BJ (cell line): ENCODE measurements at regions not wholly inside any gene's neighbourhood (a gene's known extent, or its start where the extent isn't known, plus 50 kb on each side); places are given as distances from the start of the nearest gene placed in this dataset.

Experiments used
- CTCF ChIA-PET: fragments of 350-600 bp; formaldehyde crosslinking; extraction: SDS; loops from one replicate; lab custom pipeline; 2021; ENCODE audit warnings: antibody characterized with exemption, inconsistent platforms; lab: Yijun Ruan, JAX
- POLR2A ChIA-PET: fragments of 300-600 bp; sonication (Branson Sonifier 250); formaldehyde crosslinking; extraction: SDS; loops from one replicate; lab custom pipeline; 2021; ENCODE audit warnings: antibody characterized with exemption; lab: Charles Lee
- DNase-seq: peaks from one replicate; pipeline ENCODE4 v3.0.0-alpha.2; 2011; ENCODE audit warnings: low read depth
- H3K27me3 ChIP-seq: 2 replicates; pipeline ENCODE4 v1.6.0; 2011; ENCODE audit warnings: low read length; ENCODE audit not compliant: control insufficient read depth, insufficient read depth
- H3K36me3 ChIP-seq: 2 replicates; pipeline ENCODE4 v1.5.1; 2011; ENCODE audit warnings: low read length; ENCODE audit not compliant: control insufficient read depth, insufficient read depth
- H3K4me3 ChIP-seq: 2 replicates; pipeline ENCODE4 v1.5.1; 2011; ENCODE audit warnings: low read depth, mild to moderate bottlenecking, control low read depth, low read length
- TF ChIP-seq, protein P1 (sequence below): IDR thresholded peaks from 2 replicates; pipeline ENCODE4 v1.5.1; 2011; ENCODE audit warnings: low read depth, mild to moderate bottlenecking, control low read depth, inconsistent platforms, low read length, moderate library complexity; ENCODE audit not compliant: insufficient read depth

DNA sequence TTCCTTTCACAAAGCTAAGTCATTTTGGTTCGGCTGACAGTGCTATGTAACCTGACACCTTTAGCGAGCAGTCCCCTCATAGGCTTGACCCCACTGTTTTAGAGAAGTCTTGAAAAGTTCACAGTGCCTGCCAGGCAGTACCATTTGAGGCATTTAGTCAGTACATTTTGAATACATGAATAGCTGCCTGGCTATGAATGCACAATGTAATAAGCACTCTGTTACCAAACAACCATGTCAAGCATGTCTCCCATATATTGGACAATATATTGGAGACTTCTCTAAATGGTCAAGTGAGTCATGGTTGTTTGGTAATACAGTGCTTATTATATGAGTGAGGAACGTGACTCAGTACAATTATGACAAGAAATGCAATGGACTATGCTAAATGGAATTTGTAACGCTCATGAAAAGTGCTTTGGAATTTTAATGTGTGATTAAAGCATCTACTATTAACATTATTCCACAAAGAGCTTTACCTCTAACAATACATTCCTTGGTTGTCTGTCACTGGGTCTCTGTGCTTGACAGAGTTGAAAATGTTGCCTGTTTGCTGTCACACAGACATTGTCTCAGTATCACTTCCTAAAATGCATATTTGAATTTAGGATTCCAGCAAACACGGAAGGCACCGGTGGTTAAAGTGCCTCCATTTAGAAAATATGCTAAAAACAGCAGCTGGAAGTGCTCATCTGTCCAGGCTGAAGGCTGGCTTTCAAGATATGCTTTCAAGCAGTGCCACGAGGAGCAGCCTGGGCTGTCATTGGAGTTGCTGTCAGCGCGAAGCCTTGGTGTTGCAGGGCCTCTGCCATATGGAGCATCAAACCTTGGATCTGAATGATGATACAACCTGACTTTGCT is 458.6 kb downstream of the FBXO15 start:
- no peaks in the 10 kb centered on the region for H3K27me3 ChIP-seq
- DNase-seq = peak; percentile 86
- ChIA-PET CTCF (interaction anchor here (1.1 to 2.5 kb wide), 5 partner anchors 24 to 154 kb away, joined by 3 to 9 read pairs (median 3); no protein-coding TSS in a partner anchor), POLR2A (interaction anchor here (0.6 kb wide), 1 partner anchor 909 kb away, joined by 9 read pairs; no protein-coding TSS in a partner anchor)
- no peaks in the 10 kb centered on the region for H3K36me3 ChIP-seq
- TF ChIP-seq, protein P1, sequence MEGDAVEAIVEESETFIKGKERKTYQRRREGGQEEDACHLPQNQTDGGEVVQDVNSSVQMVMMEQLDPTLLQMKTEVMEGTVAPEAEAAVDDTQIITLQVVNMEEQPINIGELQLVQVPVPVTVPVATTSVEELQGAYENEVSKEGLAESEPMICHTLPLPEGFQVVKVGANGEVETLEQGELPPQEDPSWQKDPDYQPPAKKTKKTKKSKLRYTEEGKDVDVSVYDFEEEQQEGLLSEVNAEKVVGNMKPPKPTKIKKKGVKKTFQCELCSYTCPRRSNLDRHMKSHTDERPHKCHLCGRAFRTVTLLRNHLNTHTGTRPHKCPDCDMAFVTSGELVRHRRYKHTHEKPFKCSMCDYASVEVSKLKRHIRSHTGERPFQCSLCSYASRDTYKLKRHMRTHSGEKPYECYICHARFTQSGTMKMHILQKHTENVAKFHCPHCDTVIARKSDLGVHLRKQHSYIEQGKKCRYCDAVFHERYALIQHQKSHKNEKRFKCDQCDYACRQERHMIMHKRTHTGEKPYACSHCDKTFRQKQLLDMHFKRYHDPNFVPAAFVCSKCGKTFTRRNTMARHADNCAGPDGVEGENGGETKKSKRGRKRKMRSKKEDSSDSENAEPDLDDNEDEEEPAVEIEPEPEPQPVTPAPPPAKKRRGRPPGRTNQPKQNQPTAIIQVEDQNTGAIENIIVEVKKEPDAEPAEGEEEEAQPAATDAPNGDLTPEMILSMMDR = no peak
- no peak overlapping the region for H3K4me3 ChIP-seq

DNA sequence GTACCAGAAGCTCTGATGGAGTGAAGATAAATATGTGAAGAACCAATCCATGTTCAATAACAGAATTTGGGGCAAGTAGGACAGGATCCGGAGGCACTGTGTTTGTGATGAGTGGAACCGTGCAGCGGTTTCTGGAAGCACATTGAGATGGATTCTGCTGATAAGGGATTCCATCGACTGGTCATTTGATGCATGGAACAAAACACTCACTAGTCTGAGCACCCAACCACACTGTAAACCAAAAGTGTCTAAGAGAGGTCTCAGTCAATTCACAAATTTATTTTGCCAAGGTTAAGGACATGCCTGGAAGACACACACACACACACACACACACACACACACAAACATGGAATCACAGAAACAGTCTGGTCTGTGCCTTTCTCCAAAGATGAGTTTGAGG is 459.5 kb downstream of the FBXO15 start:
- POLR2A ChIA-PET = interaction anchor here (0.6 kb wide), 1 partner anchor 910 kb away, joined by 9 read pairs; no protein-coding TSS in a partner anchor
- TF ChIP-seq, protein P1 = no peak
- Histone ChIP-seq H3K27me3 (no peaks in the 10 kb centered on the region), H3K4me3 (no peak overlapping the region), H3K36me3 (no peaks in the 10 kb centered on the region)
- CTCF ChIA-PET = interaction anchor here (1.2 to 2.5 kb wide), 2 partner anchors 29 to 155 kb away, joined by 3 to 9 read pairs; no protein-coding TSS in a partner anchor
- DNase-seq = no peak

DNA sequence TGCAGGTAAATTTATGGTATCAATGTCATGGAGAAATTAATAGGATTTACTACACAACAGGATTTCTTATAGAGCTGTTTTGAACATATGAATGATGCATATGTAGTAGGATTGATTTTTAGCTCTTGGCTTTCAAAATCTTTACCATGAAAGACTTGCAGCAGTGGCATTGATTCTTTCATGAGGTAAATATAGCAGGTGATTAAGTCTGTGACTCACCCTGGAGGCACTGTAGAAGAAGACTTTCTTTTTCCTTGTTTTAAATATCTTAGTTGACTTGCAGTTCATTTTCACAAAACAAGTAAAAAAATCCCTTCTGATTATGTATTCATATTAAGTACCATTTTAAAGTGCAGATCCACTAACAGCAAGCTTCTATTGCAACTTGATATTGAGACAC is 463.0 kb downstream of the FBXO15 start:
- CTCF ChIA-PET = no interaction called here
- H3K36me3 ChIP-seq = no peaks in the 10 kb centered on the region
- TF ChIP-seq, protein P1 = no peak
- no peak for DNase-seq
- H3K27me3 ChIP-seq = no peaks in the 10 kb centered on the region
- POLR2A ChIA-PET = no interaction called here
- H3K4me3 ChIP-seq = no peak overlapping the region

DNA sequence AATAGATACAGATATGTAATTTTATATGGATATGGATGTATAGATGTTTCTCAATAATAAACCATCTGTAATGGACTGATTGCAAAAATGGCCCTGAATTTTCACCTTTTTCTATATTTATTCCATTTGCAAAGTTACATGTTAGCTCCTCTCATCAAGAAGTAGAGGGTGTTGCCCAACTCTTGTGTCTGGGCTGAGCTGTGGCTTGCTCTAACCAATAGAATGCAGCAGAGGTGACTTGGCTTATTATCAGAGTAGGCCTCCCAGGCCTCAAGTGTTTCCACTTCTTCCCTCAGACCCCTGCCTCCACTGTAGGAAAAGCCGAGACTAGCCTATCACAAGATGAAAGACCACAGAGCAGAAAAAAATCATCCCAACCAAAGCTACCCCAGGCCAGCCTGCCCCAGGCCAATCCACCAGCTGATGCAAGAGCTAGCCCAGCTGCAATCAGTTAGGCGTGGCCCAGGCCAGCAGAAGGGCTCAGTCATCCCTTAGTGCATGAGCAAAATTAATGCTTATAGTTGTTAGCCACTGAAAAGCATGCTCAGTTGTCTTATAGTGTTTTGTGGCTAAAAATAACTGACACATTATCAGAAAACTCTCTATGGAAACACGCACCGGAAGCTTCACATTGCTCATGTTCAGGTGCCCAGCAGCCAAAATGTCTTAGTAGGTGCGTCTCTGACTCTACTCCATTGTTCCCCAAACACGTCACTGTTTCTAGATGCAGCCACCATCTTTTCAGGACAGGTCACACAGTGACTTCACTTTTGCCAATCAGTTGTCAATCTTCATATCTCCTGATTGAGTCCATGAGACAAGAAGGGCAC is 464.0 kb downstream of the FBXO15 start:
- ChIA-PET CTCF (interaction anchor here (1.2 to 1.3 kb wide), 2 partner anchors 11 to 159 kb away, joined by 3 to 4 read pairs; no protein-coding TSS in a partner anchor), POLR2A (no interaction called here)
- Histone ChIP-seq H3K27me3 (no peaks in the 10 kb centered on the region), H3K4me3 (no peak overlapping the region), H3K36me3 (no peaks in the 10 kb centered on the region)
- no peak for DNase-seq
- TF ChIP-seq, protein P1 = no peak

DNA sequence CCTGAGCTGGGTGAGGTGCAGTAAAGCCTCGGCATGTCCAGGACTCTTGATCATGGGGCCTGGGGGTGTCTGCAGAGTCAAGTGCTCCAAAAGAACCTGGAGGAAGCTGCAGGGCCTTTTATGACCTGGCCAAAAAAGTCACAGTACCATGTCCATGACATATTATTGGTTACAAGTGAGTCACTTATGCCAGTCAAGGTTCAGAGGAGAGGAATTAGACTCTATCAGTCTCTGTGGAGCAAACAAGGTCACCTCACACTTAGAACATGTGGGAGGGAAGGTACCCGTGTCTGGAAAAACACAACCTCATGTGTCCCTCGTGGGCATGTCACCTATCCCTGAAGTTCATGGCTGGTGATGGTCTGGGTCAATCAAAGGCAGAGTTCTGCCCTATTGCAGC is 465.7 kb downstream of the FBXO15 start:
- TF ChIP-seq, protein P1 = no peak
- no peak for DNase-seq
- POLR2A ChIA-PET = no interaction called here
- Histone ChIP-seq H3K27me3 (no peaks in the 10 kb centered on the region), H3K36me3 (no peaks in the 10 kb centered on the region), H3K4me3 (no peak overlapping the region)
- CTCF ChIA-PET = no interaction called here
